GM23338 (cell line): ENCODE measurements at regions not wholly inside any gene's neighbourhood (a gene's known extent, or its start where the extent isn't known, plus 50 kb on each side); places are given as distances from the start of the nearest gene placed in this dataset.

Experiments
- ATAC-seq: fragments of 200-7000 bp; cut with Tn5 transposase; 3 replicates; pipeline ENCODE4 v1.9.1; 2020
- DNase-seq: peaks from one replicate; pipeline ENCODE4 v3.0.0-alpha.2; 2015; ENCODE audit warnings: low spot score
- H2AFZ ChIP-seq: fragments of 200-600 bp; sonication (generic); 2 replicates; pipeline ENCODE4 v1.8.0; 2016; ENCODE audit warnings: antibody characterized with exemption, mild to moderate bottlenecking, moderate library complexity
- H3F3A ChIP-seq: fragments of 200-600 bp; sonication (generic); replicated peaks from 2 replicates; pipeline ENCODE4 v1.8.0; 2017; ENCODE audit warnings: antibody characterized with exemption, mixed run types, low read depth
- H3K27ac ChIP-seq: fragments of 200-600 bp; sonication (generic); 2 replicates; pipeline ENCODE4 v1.6.1; 2016; ENCODE audit warnings: low read depth
- H3K27me3 ChIP-seq: fragments of 200-600 bp; sonication (generic); 2 replicates; pipeline ENCODE4 v1.8.0; 2016; ENCODE audit warnings: mild to moderate bottlenecking, mixed run types, moderate library complexity; ENCODE audit not compliant: insufficient read depth
- H3K36me3 ChIP-seq: fragments of 200-600 bp; sonication (generic); 2 replicates; pipeline ENCODE4 v1.8.0; 2016; ENCODE audit warnings: mild to moderate bottlenecking; ENCODE audit not compliant: insufficient read depth
- H3K4me1 ChIP-seq: fragments of 200-600 bp; sonication (generic); 2 replicates; pipeline ENCODE4 v1.8.0; 2016; ENCODE audit warnings: mild to moderate bottlenecking, moderate library complexity; ENCODE audit not compliant: insufficient read depth
- H3K4me2 ChIP-seq: fragments of 200-600 bp; sonication (generic); 2 replicates; pipeline ENCODE4 v1.7.1; 2017; ENCODE audit warnings: mixed run types
- H3K4me3 ChIP-seq: fragments of 200-600 bp; sonication (generic); 2 replicates; pipeline ENCODE4 v1.6.1; 2016; ENCODE audit warnings: mixed run types
- H3K79me2 ChIP-seq: fragments of 200-600 bp; sonication (generic); replicated peaks from 2 replicates; pipeline ENCODE4 v1.8.0; 2017; ENCODE audit warnings: mild to moderate bottlenecking; ENCODE audit not compliant: insufficient read depth
- H3K9me2 ChIP-seq: fragments of 200-600 bp; sonication (generic); 2 replicates; pipeline ENCODE4 v1.8.0; 2017; ENCODE audit not compliant: insufficient read depth
- H4K20me1 ChIP-seq: fragments of 200-600 bp; sonication (generic); replicated peaks from 2 replicates; pipeline ENCODE4 v1.8.0; 2017; ENCODE audit warnings: mild to moderate bottlenecking; ENCODE audit not compliant: insufficient read depth
- H3K27ac Mint-ChIP-seq: 2 replicates; pipeline ENCODE4 v1.8.0; 2020; ENCODE audit warnings: inconsistent platforms, mild to moderate bottlenecking, moderate library complexity, mixed read lengths
- H3K27me3 Mint-ChIP-seq: 3 replicates; pipeline ENCODE4 v1.8.0; 2022; ENCODE audit warnings: low read depth, mild to moderate bottlenecking, moderate library complexity, mixed read lengths, inconsistent platforms; ENCODE audit not compliant: insufficient read depth, poor library complexity
- H3K36me3 Mint-ChIP-seq: 3 replicates; pipeline ENCODE4 v1.8.0; 2021; ENCODE audit warnings: low read depth, mild to moderate bottlenecking, inconsistent platforms, moderate library complexity, mixed read lengths
- H3K4me1 Mint-ChIP-seq: 3 replicates; pipeline ENCODE4 v1.8.0; 2020; ENCODE audit warnings: mild to moderate bottlenecking, inconsistent platforms, mixed read lengths
- H3K4me3 Mint-ChIP-seq: 3 replicates; pipeline ENCODE4 v1.8.0; 2021; ENCODE audit warnings: moderate library complexity, mild to moderate bottlenecking, inconsistent platforms, mixed read lengths
- H3K9me3 Mint-ChIP-seq: 3 replicates; pipeline ENCODE4 v1.8.0; 2020; ENCODE audit warnings: moderate library complexity, mild to moderate bottlenecking, inconsistent platforms, mixed read lengths
- CREB1 ChIP-seq: fragments of 250-450 bp; sonication (Bioruptor Pico); IDR thresholded peaks from 2 replicates; pipeline ENCODE4 v1.5.0; 2020; ENCODE audit warnings: low read depth, mild to moderate bottlenecking, moderate library complexity
- ETS1 ChIP-seq: IDR thresholded peaks from 2 replicates; pipeline ENCODE4 v1.6.1; 2016; ENCODE audit warnings: antibody characterized with exemption
- EZH2 ChIP-seq: fragments of 200-600 bp; sonication (generic); IDR thresholded peaks from one replicate; pipeline ENCODE4 v1.8.0; 2017; ENCODE audit warnings: antibody characterized with exemption, mild to moderate bottlenecking, low read depth; ENCODE audit not compliant: unreplicated experiment
- EZH2phosphoT487 ChIP-seq: fragments of 200-600 bp; sonication (generic); IDR thresholded peaks from one replicate; pipeline ENCODE4 v1.8.1; 2018; ENCODE audit warnings: antibody characterized with exemption; ENCODE audit not compliant: unreplicated experiment
- JUNB ChIP-seq: IDR thresholded peaks from one replicate; pipeline ENCODE4 v1.6.1; 2016; ENCODE audit warnings: antibody characterized with exemption; ENCODE audit not compliant: unreplicated experiment
- NANOG ChIP-seq: IDR thresholded peaks from 2 replicates; pipeline ENCODE4 v1.6.1; 2016; ENCODE audit warnings: antibody characterized with exemption, borderline replicate concordance
- POLR2AphosphoS5 ChIP-seq: IDR thresholded peaks from 2 replicates; pipeline ENCODE4 v1.6.1; 2016; ENCODE audit warnings: antibody characterized with exemption, low read depth
- REST ChIP-seq: IDR thresholded peaks from one replicate; pipeline ENCODE4 v1.6.1; 2018; ENCODE audit warnings: antibody characterized with exemption; ENCODE audit not compliant: unreplicated experiment
- STAT1 ChIP-seq: IDR thresholded peaks from one replicate; pipeline ENCODE4 v1.6.1; 2016; ENCODE audit warnings: antibody characterized with exemption; ENCODE audit not compliant: unreplicated experiment
- ZNF114 ChIP-seq: fragments of 250-450 bp; sonication (Bioruptor Pico); IDR thresholded peaks from 2 replicates; pipeline ENCODE4 v1.5.0; 2020; ENCODE audit warnings: mild to moderate bottlenecking, moderate library complexity
- ZNF331 ChIP-seq: fragments of 250-450 bp; sonication (Bioruptor Pico); IDR thresholded peaks from 2 replicates; pipeline ENCODE4 v1.5.0; 2020; ENCODE audit warnings: low read depth, mild to moderate bottlenecking, moderate library complexity
- TF ChIP-seq, protein P1 (sequence below), 2 experiments: fragments of 200-600 bp in 1 of 2; sonication (generic) in 1 of 2; conservative IDR thresholded peaks; 2 replicates each; pipeline versions ENCODE4 v1.5.1 to v1.6.1; 2016 to 2017; ENCODE audit warnings: antibody characterized with exemption in 2 of 2, low read depth in 2 of 2, mild to moderate bottlenecking in 2 of 2, moderate library complexity in 1 of 2
- TF ChIP-seq, protein P2 (sequence below): fragments of 250-450 bp; sonication (Bioruptor Pico); IDR thresholded peaks from 2 replicates; pipeline ENCODE4 v1.5.0; 2020; ENCODE audit warnings: mild to moderate bottlenecking, moderate library complexity

- H3K36me3 Mint-ChIP-seq = peaks cover 9% of the 10 kb centered on the region
- no peak for DNase-seq
- H2AFZ ChIP-seq = no peak overlapping the region
- TF ChIP-seq ZNF331 (CRISPR knock-in tag) (no peak), EZH2 (no peak), JUNB (no peak), POLR2AphosphoS5 (no peak), STAT1 (no peak), EZH2phosphoT487 (no peak), CREB1 (no peak), ZNF114 (CRISPR knock-in tag) (no peak), NANOG (no peak), REST (no peak), ETS1 (no peak)
- TF ChIP-seq, protein P1, sequence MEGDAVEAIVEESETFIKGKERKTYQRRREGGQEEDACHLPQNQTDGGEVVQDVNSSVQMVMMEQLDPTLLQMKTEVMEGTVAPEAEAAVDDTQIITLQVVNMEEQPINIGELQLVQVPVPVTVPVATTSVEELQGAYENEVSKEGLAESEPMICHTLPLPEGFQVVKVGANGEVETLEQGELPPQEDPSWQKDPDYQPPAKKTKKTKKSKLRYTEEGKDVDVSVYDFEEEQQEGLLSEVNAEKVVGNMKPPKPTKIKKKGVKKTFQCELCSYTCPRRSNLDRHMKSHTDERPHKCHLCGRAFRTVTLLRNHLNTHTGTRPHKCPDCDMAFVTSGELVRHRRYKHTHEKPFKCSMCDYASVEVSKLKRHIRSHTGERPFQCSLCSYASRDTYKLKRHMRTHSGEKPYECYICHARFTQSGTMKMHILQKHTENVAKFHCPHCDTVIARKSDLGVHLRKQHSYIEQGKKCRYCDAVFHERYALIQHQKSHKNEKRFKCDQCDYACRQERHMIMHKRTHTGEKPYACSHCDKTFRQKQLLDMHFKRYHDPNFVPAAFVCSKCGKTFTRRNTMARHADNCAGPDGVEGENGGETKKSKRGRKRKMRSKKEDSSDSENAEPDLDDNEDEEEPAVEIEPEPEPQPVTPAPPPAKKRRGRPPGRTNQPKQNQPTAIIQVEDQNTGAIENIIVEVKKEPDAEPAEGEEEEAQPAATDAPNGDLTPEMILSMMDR (conservative IDR thresholded peaks at IDR 0.05; ENCODE audit: low read depth in 2 of 2) = no peak
- TF ChIP-seq, protein P2, sequence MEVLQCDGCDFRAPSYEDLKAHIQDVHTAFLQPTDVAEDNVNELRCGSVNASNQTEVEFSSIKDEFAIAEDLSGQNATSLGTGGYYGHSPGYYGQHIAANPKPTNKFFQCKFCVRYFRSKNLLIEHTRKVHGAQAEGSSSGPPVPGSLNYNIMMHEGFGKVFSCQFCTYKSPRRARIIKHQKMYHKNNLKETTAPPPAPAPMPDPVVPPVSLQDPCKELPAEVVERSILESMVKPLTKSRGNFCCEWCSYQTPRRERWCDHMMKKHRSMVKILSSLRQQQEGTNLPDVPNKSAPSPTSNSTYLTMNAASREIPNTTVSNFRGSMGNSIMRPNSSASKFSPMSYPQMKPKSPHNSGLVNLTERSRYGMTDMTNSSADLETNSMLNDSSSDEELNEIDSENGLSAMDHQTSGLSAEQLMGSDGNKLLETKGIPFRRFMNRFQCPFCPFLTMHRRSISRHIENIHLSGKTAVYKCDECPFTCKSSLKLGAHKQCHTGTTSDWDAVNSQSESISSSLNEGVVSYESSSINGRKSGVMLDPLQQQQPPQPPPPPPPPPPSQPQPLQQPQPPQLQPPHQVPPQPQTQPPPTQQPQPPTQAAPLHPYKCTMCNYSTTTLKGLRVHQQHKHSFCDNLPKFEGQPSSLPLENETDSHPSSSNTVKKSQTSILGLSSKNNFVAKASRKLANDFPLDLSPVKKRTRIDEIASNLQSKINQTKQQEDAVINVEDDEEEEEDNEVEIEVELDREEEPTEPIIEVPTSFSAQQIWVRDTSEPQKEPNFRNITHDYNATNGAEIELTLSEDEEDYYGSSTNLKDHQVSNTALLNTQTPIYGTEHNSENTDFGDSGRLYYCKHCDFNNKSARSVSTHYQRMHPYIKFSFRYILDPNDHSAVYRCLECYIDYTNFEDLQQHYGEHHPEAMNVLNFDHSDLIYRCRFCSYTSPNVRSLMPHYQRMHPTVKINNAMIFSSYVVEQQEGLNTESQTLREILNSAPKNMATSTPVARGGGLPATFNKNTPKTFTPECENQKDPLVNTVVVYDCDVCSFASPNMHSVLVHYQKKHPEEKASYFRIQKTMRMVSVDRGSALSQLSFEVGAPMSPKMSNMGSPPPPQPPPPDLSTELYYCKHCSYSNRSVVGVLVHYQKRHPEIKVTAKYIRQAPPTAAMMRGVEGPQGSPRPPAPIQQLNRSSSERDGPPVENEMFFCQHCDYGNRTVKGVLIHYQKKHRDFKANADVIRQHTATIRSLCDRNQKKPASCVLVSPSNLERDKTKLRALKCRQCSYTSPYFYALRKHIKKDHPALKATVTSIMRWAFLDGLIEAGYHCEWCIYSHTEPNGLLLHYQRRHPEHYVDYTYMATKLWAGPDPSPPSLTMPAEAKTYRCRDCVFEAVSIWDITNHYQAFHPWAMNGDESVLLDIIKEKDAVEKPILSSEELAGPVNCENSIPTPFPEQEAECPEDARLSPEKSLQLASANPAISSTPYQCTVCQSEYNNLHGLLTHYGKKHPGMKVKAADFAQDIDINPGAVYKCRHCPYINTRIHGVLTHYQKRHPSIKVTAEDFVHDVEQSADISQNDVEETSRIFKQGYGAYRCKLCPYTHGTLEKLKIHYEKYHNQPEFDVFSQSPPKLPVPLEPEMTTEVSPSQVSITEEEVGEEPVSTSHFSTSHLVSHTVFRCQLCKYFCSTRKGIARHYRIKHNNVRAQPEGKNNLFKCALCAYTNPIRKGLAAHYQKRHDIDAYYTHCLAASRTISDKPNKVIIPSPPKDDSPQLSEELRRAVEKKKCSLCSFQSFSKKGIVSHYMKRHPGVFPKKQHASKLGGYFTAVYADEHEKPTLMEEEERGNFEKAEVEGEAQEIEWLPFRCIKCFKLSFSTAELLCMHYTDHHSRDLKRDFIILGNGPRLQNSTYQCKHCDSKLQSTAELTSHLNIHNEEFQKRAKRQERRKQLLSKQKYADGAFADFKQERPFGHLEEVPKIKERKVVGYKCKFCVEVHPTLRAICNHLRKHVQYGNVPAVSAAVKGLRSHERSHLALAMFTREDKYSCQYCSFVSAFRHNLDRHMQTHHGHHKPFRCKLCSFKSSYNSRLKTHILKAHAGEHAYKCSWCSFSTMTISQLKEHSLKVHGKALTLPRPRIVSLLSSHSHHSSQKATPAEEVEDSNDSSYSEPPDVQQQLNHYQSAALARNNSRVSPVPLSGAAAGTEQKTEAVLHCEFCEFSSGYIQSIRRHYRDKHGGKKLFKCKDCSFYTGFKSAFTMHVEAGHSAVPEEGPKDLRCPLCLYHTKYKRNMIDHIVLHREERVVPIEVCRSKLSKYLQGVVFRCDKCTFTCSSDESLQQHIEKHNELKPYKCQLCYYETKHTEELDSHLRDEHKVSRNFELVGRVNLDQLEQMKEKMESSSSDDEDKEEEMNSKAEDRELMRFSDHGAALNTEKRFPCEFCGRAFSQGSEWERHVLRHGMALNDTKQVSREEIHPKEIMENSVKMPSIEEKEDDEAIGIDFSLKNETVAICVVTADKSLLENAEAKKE = no peak
- no peaks in the 10 kb centered on the region; the same call in 2 of the 3 replicates for H3K9me3 Mint-ChIP-seq
- H3K4me1 ChIP-seq = 0 out of 2 replicates have a peak, but pooled peaks cover 3% of the 10 kb centered on the region
- no peaks in the 10 kb centered on the region for H3F3A ChIP-seq
- H3K4me3 Mint-ChIP-seq = no peak overlapping the region
- H3K4me3 ChIP-seq = no peak overlapping the region
- peaks cover 10% of the 10 kb centered on the region for H3K27me3 Mint-ChIP-seq
- H4K20me1 ChIP-seq = peaks cover 45% of the 10 kb centered on the region
- H3K27ac Mint-ChIP-seq = no peak overlapping the region; the same call in 1 of the 2 replicates
- no peaks in the 10 kb centered on the region for H3K36me3 ChIP-seq
- no peak overlapping the region for H3K27ac ChIP-seq
- H3K9me2 ChIP-seq = no peaks in the 10 kb centered on the region
- no peaks in the 10 kb centered on the region for H3K27me3 ChIP-seq
- peaks cover 87% of the 10 kb centered on the region for H3K79me2 ChIP-seq
- ATAC-seq = no peak
- peaks cover 14% of the 10 kb centered on the region for H3K4me1 Mint-ChIP-seq
- no peak overlapping the region for H3K4me2 ChIP-seq
Observed at GRCh38 chr12:124489915-124490583, 77.4 kb downstream of the NCOR2 start.
